ENCODE measurements at regions not wholly inside any gene's neighbourhood (a gene's known extent, or its start where the extent isn't known, plus 50 kb on each side); places are given as distances from the start of the nearest gene placed in this dataset.

- H3K4me3 ChIP-seq (ENCODE audit: low read depth, low read length) = no peak overlapping the region
- no peak for DNase-seq (ENCODE audit: low read depth)
- no peaks in the 10 kb centered on the region for H3K27me3 ChIP-seq (ENCODE audit: control insufficient read depth, insufficient read depth, low read length)
- H3K36me3 ChIP-seq (ENCODE audit: control insufficient read depth, insufficient read depth, low read length) = no peaks in the 10 kb centered on the region
- TF ChIP-seq, protein P1, sequence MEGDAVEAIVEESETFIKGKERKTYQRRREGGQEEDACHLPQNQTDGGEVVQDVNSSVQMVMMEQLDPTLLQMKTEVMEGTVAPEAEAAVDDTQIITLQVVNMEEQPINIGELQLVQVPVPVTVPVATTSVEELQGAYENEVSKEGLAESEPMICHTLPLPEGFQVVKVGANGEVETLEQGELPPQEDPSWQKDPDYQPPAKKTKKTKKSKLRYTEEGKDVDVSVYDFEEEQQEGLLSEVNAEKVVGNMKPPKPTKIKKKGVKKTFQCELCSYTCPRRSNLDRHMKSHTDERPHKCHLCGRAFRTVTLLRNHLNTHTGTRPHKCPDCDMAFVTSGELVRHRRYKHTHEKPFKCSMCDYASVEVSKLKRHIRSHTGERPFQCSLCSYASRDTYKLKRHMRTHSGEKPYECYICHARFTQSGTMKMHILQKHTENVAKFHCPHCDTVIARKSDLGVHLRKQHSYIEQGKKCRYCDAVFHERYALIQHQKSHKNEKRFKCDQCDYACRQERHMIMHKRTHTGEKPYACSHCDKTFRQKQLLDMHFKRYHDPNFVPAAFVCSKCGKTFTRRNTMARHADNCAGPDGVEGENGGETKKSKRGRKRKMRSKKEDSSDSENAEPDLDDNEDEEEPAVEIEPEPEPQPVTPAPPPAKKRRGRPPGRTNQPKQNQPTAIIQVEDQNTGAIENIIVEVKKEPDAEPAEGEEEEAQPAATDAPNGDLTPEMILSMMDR (IDR thresholded peaks at IDR 0.05; ENCODE audit: insufficient read depth, low read length, poor library complexity, severe bottlenecking) = no peak
Measured at GRCh38 chr11:7196396-7197146, 55.1 kb upstream of the SYT9 start.

- no peaks in the 10 kb centered on the region for H3K36me3 ChIP-seq (ENCODE audit: control insufficient read depth, insufficient read depth, low read length)
- DNase-seq (ENCODE audit: low read depth) = no peak
- TF ChIP-seq, protein P1 (IDR thresholded peaks at IDR 0.05; ENCODE audit: insufficient read depth, low read length, poor library complexity, severe bottlenecking) = no peak
Measured at GRCh38 chr11:7197469-7197868, 54.2 kb upstream of the SYT9 start.

More at GRCh38 chr11:7197469-7197868, 54.2 kb upstream of the SYT9 start:
- Histone ChIP-seq H3K4me3 (ENCODE audit: low read depth, low read length) (no peak overlapping the region), H3K27me3 (ENCODE audit: control insufficient read depth, insufficient read depth, low read length) (no peaks in the 10 kb centered on the region)

Data from kidney epithelial cell (primary cell).